MM.1S (cell line): ENCODE measurements at regions not wholly inside any gene's neighbourhood (a gene's known extent, or its start where the extent isn't known, plus 50 kb on each side); places are given as distances from the start of the nearest gene placed in this dataset.

Experiments
- EZH2 ChIP-seq: fragments of 300-600 bp; sonication (generic); optimal IDR thresholded peaks from 2 replicates; pipeline ENCODE3; 2017; ENCODE audit warnings: low read depth, mild to moderate bottlenecking, antibody characterized with exemption, low read length, mixed read lengths
- TF ChIP-seq, protein P1 (sequence below): fragments of 300-600 bp; sonication (generic); IDR thresholded peaks from 2 replicates; pipeline ENCODE4 v1.5.1; 2016; ENCODE audit warnings: antibody characterized with exemption, low read length, mixed read lengths

DNA sequence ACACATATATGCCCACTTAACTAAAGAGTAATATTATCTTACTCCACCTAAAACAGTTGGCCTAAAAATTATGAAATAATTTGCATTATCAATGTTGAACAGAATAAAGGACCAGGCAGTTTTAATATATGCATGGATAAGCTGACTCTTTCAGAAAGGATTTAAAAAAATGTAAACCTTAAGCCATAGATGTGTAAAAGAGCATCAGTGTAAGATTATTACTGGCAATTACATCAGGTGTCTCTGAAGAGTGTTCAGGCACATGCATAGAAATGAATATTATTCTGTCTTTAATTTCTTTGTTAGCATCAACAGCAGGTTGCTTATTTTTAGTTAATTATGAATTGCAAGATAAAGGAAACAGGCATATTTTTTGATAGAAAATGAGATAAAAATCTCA is 1353.8 kb downstream of the C4orf33 start:
- TF ChIP-seq EZH2, result no peak
- TF ChIP-seq, protein P1, sequence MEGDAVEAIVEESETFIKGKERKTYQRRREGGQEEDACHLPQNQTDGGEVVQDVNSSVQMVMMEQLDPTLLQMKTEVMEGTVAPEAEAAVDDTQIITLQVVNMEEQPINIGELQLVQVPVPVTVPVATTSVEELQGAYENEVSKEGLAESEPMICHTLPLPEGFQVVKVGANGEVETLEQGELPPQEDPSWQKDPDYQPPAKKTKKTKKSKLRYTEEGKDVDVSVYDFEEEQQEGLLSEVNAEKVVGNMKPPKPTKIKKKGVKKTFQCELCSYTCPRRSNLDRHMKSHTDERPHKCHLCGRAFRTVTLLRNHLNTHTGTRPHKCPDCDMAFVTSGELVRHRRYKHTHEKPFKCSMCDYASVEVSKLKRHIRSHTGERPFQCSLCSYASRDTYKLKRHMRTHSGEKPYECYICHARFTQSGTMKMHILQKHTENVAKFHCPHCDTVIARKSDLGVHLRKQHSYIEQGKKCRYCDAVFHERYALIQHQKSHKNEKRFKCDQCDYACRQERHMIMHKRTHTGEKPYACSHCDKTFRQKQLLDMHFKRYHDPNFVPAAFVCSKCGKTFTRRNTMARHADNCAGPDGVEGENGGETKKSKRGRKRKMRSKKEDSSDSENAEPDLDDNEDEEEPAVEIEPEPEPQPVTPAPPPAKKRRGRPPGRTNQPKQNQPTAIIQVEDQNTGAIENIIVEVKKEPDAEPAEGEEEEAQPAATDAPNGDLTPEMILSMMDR, result no peak
